SJSA1 (cell line): ENCODE measurements at regions not wholly inside any gene's neighbourhood (a gene's known extent, or its start where the extent isn't known, plus 50 kb on each side); places are given as distances from the start of the nearest gene placed in this dataset.
A peak's percentile ranks its signal among the peaks of the same experiment; 100 is the strongest.

Experiments used
- DNase-seq, 2 experiments: peaks; one replicate each; pipeline ENCODE4 v3.0.0-alpha.2; 2015 to 2020; ENCODE audit warnings: low spot score in 2 of 2, low read depth in 1 of 2
- H3K27ac ChIP-seq: fragments of 250-450 bp; sonication (Bioruptor Pico); 2 replicates; pipeline ENCODE4 v1.5.1; 2020; ENCODE audit warnings: mild to moderate bottlenecking, moderate library complexity
- H3K27me3 ChIP-seq: fragments of 250-450 bp; sonication (Bioruptor Pico); replicated peaks from 2 replicates; pipeline ENCODE4 v1.5.1; 2020; ENCODE audit warnings: mild to moderate bottlenecking, moderate library complexity
- H3K36me3 ChIP-seq: fragments of 250-450 bp; sonication (Bioruptor Pico); 2 replicates; pipeline ENCODE4 v1.5.1; 2020; ENCODE audit warnings: mild to moderate bottlenecking
- H3K4me1 ChIP-seq: fragments of 250-450 bp; sonication (Bioruptor Pico); replicated peaks from 2 replicates; pipeline ENCODE4 v1.6.1; 2021; ENCODE audit warnings: mild to moderate bottlenecking
- H3K4me3 ChIP-seq: fragments of 250-450 bp; sonication (Bioruptor Pico); 2 replicates; pipeline ENCODE4 v1.5.1; 2020; ENCODE audit warnings: mild to moderate bottlenecking
- H3K9me3 ChIP-seq: fragments of 250-450 bp; sonication (Bioruptor Pico); replicated peaks from 2 replicates; pipeline ENCODE4 v1.5.1; 2020; ENCODE audit warnings: mild to moderate bottlenecking

DNA sequence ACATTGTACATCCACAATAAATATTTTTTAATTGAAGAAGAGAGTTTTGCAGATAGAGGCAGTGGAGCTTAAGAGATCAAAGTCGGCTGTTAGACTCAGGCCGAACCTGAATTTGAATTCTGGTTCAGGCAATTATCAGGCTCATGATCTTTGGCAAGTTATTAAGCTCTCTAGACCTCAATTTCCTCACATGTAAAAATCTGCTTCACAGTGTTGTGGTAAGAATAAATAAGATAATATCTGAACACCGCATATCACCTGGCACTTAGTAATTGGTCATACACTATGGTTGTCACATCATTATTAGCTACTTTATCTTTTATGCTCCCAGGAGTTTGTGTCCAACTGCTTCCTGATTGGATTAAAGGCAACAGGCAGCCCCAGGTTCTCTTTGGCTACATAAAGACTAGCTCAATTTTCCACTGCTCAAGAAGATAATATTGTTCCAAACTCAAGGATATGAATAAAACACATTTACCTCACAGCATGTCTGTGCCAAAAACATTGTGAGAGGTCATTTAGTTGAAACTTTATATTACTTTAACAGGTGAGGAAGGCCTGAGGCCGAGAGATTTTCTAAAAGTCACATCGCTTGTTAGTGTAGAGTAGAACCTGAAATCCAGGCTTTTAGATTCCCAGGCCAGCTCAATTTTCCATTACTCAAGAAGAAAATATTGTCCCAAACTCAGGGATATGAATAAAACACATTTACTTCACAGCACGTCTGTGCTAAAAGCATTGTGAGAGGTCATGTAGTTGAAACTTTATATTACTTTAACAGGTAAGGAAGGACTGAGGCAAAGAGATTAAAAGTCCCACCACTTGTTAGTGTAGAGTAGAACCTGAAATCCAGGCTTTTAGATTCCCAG lies 289.2 kb upstream of the PTGER4 start:
- no peaks in the 10 kb centered on the region for H3K36me3 ChIP-seq
- no peak overlapping the region for H3K4me3 ChIP-seq
- no peak for DNase-seq

DNA sequence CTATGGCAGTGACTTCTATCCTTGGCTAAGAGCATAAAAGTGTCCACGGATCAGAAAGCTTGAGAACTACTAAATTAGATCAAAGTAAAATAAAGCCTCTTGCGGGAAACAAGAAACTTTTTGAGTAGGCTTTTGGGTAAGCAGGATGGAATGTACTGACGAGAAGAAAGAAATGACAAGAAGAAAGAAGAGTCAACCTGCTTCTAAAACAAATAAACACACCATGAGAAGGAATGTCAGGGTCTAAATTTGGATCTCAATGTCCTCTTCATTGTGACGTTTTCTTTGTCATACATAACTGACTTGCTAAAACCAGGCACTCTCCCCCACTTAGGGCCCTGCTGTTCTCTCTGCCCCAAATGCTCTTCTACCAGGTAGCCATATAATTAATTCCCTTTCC lies 290.1 kb upstream of the PTGER4 start:
- no peaks in the 10 kb centered on the region for H3K27me3 ChIP-seq
- 0 out of 2 replicates have a peak, but pooled peaks cover 3% of the 10 kb centered on the region for H3K9me3 ChIP-seq
- peak in 1 of 2 experiments; percentile 56 for DNase-seq
- no peak overlapping the region for H3K4me3 ChIP-seq
- peak overlapping the region; percentile 61 for H3K27ac ChIP-seq
- H3K4me1 ChIP-seq = peaks cover 47% of the 10 kb centered on the region
- no peaks in the 10 kb centered on the region for H3K36me3 ChIP-seq

More for the DNA sequence above, 289.2 kb upstream of the PTGER4 start:
- Histone ChIP-seq H3K4me1 (peaks cover 38% of the 10 kb centered on the region), H3K9me3 (0 out of 2 replicates have a peak, but pooled peaks cover 3% of the 10 kb centered on the region), H3K27ac (peak overlapping the region; percentile 61), H3K27me3 (no peaks in the 10 kb centered on the region)

DNA sequence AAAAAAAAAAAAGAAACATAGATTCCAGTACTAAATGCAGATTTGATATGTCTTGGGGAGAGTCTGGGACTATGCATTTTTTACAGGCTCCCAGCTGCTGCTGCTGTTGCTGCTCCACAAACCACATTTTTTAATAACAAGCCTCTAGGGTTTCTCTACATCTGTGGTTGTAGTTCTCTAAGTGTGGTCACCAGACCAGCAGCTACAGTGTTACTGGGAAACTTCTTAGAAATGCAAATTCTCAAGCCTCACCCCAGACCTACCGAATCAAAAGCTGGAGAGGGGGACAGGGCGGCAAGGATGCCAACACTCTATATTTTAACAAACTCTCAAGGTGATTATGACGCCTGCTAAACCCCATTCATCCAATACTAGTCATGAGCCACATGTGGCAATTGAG lies 293.4 kb upstream of the PTGER4 start:
- Histone ChIP-seq H3K4me1 (peaks cover 68% of the 10 kb centered on the region), H3K27ac (no peak overlapping the region), H3K4me3 (no peak overlapping the region), H3K36me3 (no peaks in the 10 kb centered on the region), H3K9me3 (0 out of 2 replicates have a peak, but pooled peaks cover 3% of the 10 kb centered on the region), H3K27me3 (no peaks in the 10 kb centered on the region)
- peak in 1 of 2 experiments; percentile 32 for DNase-seq

DNA sequence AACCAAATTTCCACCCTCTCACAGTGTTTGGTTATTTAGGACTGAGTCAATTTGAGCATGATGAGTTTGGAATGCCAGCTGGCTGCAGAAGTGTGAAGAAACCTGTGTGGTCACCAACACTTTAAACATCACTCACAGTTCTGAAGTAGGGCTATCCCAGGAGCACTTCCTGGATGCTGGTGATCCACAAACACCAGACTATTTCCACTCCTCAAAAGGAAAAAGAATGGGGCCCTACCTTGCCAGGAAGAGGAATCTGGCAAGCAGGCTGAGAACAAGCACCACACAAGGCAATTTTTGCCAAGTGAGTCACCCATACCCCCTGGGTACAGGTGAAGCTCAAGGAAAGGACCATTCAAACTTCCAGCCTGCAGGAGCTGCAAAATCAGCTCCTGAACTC lies 294.2 kb upstream of the PTGER4 start:
- no peak overlapping the region for H3K27ac ChIP-seq
- H3K4me1 ChIP-seq = peaks cover 68% of the 10 kb centered on the region
- no peak overlapping the region for H3K4me3 ChIP-seq
- H3K27me3 ChIP-seq = no peaks in the 10 kb centered on the region
- 0 out of 2 replicates have a peak, but pooled peaks cover 3% of the 10 kb centered on the region for H3K9me3 ChIP-seq
- no peaks in the 10 kb centered on the region for H3K36me3 ChIP-seq
- DNase-seq = peak; percentile 53 to 58

DNA sequence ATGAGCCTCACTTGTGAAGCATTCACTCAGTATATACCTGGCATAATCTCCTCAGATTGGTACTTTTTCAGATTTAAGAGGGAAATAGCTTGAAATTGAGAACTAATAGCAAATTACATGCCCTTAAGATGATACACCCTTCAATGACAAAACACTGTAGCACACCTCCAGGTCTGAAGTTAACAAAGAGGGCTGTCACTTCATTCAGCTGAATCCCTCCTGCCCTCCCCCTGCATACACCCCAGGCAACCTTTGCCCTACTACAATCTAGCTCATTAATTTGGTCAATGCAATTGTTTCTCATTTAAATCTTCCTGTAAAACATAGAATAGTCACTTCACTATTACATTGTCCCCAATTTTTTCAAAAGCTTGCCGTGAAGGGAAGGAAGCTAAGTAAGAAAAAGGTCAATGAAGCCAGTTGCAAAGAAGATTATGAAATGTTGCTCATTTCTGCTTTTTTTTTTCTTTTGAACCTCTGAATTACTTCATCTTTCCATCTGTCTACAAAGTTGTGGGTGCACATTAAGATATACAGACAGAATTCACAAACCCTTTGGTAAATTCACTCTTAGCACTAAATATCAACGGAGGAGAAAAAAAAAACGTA lies 294.8 kb upstream of the PTGER4 start:
- Histone ChIP-seq H3K27me3 (no peaks in the 10 kb centered on the region), H3K36me3 (no peaks in the 10 kb centered on the region), H3K4me3 (no peak overlapping the region), H3K9me3 (0 out of 2 replicates have a peak, but pooled peaks cover 3% of the 10 kb centered on the region), H3K4me1 (peaks cover 63% of the 10 kb centered on the region), H3K27ac (peak overlapping the region; percentile 70)
- no peak for DNase-seq

DNA sequence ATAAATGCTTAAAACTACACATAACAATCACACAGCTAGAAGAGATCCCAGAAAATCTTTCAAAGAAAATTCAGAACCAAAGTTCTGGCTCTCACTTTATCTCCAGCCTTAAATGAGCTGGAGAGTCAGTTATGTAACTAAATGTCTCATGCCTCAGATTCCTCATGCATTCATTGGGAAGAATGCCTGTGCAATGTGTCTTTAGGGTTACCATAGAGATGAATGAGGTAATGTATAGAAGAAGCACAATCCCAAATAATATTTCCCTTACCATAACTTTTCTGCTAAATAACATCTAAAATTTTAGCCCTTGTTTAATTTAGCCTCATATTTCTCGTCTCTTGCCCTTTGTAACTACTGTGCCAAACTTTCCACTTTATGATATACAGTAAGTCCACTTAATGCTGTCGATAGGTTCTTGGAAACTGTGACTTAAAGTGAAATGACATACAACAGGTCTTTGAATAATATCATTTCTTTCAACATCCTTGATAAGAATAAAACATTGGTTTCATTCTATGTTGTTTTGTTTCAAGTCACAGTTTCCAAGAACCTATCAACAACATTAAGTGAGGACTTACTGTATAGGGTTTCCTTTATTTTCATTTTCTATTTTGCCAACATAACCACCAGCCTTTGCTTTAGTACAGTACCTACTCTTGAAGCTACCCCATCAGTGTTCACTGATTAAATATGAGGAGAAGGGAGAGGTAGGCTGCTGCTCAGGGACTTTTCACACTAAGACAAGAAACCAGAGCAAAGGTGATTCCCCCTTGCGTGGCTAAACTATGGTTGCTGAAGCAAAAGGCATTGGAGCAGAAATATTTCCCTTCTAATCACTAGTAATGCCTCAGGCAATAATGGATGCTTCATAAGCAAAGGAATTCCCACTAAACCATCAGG lies 295.7 kb upstream of the PTGER4 start:
- Histone ChIP-seq H3K9me3 (no peaks in the 10 kb centered on the region), H3K4me3 (no peak overlapping the region), H3K27ac (peak overlapping the region; percentile 70), H3K4me1 (peaks cover 54% of the 10 kb centered on the region), H3K27me3 (no peaks in the 10 kb centered on the region), H3K36me3 (no peaks in the 10 kb centered on the region)
- DNase-seq = peak in 1 of 2 experiments; percentile 39

DNA sequence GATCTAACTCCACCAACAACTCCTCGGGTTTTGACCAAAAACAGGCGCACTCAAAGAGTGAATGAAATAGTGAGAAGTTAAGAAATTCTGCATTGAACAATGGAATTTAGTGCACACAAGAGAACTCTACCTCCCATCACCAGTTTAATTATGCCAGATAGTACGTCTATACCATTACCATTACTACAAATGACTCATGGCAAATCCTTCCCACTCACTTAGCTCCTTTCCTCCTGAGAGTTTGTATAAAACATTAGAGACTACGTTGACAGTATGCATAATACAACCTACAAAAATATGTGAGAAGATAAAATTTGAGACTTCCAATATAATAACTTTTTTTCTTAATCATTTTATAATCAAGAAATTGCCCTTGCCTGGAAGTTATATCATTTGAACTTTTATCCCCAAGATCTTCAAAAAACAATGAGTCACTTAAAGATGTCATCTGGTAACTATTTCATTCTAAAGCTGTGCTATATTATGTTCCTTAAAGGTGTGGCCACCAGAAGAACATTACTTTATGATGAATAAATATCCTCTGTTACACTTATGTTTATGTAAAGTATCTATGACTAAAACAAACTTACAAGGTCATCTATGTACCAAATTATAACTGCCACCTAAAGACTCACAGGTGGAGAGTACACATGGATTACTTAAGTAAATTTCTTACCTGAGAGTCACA lies 297.9 kb upstream of the PTGER4 start:
- H3K27ac ChIP-seq = peak overlapping the region; percentile 70
- peaks cover 51% of the 10 kb centered on the region for H3K4me1 ChIP-seq
- H3K9me3 ChIP-seq = no peaks in the 10 kb centered on the region
- DNase-seq = peak in 1 of 2 experiments; percentile 48
- no peak overlapping the region for H3K4me3 ChIP-seq
- H3K27me3 ChIP-seq = no peaks in the 10 kb centered on the region
- H3K36me3 ChIP-seq = no peaks in the 10 kb centered on the region

DNA sequence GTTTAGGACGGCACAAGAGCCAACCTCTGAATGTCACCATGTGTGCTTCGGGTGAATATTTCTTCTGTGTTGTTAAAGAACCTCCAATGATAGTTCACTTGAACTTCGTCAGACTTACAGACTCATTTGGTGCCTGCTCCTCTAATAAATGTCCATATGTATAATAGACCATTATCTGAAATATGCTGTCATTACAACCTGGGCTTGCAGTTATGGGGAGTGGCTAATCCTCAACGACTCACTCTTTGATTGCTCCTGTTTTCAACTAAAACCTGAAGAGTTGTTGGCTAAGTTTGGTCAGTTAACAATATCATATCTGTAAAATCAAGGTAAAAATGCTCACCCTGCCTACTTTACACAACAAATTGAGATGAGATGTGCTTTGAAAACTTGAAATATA lies 298.7 kb upstream of the PTGER4 start:
- H3K9me3 ChIP-seq = no peaks in the 10 kb centered on the region
- H3K27ac ChIP-seq = no peak overlapping the region
- DNase-seq = no peak
- H3K4me1 ChIP-seq = peaks cover 46% of the 10 kb centered on the region
- no peaks in the 10 kb centered on the region for H3K27me3 ChIP-seq
- no peak overlapping the region for H3K4me3 ChIP-seq
- H3K36me3 ChIP-seq = no peaks in the 10 kb centered on the region

DNA sequence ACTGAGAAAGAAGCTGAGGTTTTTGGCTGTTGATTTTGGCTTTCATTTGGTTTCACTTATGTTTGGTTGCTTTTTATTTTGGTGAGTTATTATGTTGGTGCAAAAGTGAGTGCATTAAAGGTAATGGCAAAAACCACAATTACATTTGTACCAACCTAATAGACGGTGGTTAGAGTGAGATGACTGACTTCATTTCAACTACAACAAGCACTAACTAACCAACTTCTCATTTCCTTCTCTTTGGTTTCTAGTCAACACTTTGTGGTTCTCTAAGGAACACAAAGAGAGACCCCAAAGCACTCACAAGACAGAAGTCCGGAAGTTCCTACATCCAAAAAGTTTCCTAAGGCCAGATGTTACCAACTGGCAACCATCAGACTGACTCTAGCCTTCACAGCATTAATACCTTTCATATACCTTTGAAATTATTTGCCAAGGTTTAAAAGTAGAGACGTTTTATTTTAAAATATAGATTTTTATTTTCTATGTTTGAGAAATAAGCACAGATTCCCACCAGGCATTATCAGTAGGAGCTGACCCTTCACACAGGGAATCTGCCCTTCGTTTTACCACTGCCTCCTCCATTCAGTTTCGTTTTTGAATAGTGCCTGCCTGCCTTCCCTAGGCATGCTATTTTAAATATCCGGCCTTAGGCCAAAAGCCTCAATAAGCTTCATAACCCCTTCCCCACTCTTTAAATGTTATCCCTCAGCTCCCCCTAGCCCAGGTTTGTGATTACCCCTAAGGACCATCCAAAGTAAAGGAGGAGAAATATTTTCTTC lies 301.1 kb upstream of the PTGER4 start:
- no peak for DNase-seq
- H3K36me3 ChIP-seq = no peaks in the 10 kb centered on the region
- H3K4me1 ChIP-seq = peaks cover 22% of the 10 kb centered on the region
- no peak overlapping the region for H3K27ac ChIP-seq
- H3K4me3 ChIP-seq = no peak overlapping the region
- H3K27me3 ChIP-seq = no peaks in the 10 kb centered on the region
- no peaks in the 10 kb centered on the region for H3K9me3 ChIP-seq

DNA sequence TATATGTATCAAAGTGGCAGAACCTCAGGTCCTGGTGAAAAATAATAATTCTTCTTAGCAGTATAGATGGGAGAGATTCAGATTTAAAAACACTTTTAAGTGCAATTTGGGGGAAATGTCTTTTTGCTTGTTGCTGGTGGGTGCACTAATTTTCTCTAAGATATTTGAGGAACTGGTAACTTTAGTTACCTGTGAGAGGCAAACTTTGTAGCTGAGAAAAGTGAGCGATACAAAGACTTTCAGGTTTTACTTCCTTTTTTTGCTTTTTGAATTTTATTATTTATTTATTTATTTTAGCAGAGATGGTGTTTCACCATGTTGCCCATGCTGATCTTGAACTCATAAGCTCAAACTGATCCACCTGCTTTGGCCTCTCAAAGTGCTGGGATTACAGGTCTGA lies 303.1 kb upstream of the PTGER4 start:
- no peak overlapping the region for H3K4me3 ChIP-seq
- no peaks in the 10 kb centered on the region for H3K9me3 ChIP-seq
- H3K36me3 ChIP-seq = no peaks in the 10 kb centered on the region
- DNase-seq = no peak
- H3K4me1 ChIP-seq = peaks cover 2% of the 10 kb centered on the region
- no peak overlapping the region for H3K27ac ChIP-seq
- H3K27me3 ChIP-seq = no peaks in the 10 kb centered on the region

DNA sequence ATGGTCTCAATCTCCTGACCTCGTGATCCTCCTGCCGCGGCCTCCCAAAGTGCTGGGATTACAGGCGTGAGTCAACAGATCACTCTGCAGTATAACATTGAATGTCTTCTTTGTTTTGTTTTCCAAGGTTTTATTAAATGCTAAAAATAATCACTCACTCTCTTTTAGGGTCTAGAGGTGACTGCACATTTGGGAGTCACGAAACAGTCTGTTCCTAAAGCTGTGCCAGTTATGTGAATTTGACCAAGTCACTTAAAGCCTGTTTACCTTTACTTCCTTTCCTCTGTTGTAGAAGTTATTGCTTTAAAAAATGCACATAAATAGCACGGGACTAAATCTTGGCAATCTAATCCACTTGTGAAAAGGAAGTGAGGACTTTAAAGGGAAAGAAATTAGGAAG lies 304.9 kb upstream of the PTGER4 start:
- no peaks in the 10 kb centered on the region for H3K27me3 ChIP-seq
- no peak overlapping the region for H3K27ac ChIP-seq
- no peak for DNase-seq
- no peak overlapping the region for H3K4me3 ChIP-seq
- H3K4me1 ChIP-seq = no peaks in the 10 kb centered on the region
- H3K9me3 ChIP-seq = no peaks in the 10 kb centered on the region
- no peaks in the 10 kb centered on the region for H3K36me3 ChIP-seq

DNA sequence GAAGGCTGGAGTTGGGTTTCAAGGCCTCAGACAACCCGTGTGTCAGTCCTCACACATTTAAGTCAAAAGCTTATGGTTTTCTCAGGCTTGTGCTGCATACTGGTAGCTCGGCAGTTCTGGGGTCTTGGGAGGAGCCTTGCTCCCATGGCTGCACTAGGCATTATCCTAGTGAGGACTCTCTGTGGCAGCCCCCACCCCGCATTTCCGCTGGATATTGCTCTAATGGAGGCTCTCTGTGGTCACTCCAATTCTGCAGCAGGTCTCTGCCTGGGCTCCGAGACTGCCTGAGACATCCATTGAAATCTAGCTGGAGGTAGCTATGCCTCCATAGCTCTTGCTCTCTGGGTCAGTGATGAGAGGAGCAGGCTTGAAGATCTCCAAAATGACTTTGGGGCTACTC lies 311.5 kb upstream of the PTGER4 start:
- H3K4me1 ChIP-seq = no peaks in the 10 kb centered on the region
- no peaks in the 10 kb centered on the region for H3K36me3 ChIP-seq
- DNase-seq = no peak
- H3K9me3 ChIP-seq = peaks cover under 1% of the 10 kb centered on the region; the same call in 1 of the 2 replicates
- H3K27me3 ChIP-seq = no peaks in the 10 kb centered on the region
- no peak overlapping the region for H3K27ac ChIP-seq
- H3K4me3 ChIP-seq = no peak overlapping the region
